ENCODE measurements at regions not wholly inside any gene's neighbourhood (a gene's known extent, or its start where the extent isn't known, plus 50 kb on each side); places are given as distances from the start of the nearest gene placed in this dataset.

- Histone ChIP-seq H3K4me2 (no peak overlapping the region), H3K9me3 (ENCODE audit: low read depth) (no peaks in the 10 kb centered on the region), H3K27me3 (no peaks in the 10 kb centered on the region), H3K27ac (no peak overlapping the region), H3K36me3 (replicated peaks; ENCODE audit: insufficient read depth, low read depth) (no peaks in the 10 kb centered on the region), H3K4me3 (no peak overlapping the region), H3K79me2 (no peaks in the 10 kb centered on the region), H3K9me2 (replicated peaks; ENCODE audit: insufficient read depth) (no peaks in the 10 kb centered on the region), H2AFZ (no peak overlapping the region), H3K4me1 (ENCODE audit: insufficient read depth) (peaks cover 10% of the 10 kb centered on the region), H4K20me1 (ENCODE audit: insufficient read depth, poor library complexity, severe bottlenecking) (no peaks in the 10 kb centered on the region)
- no peak for DNase-seq (ENCODE audit: low spot score)
- TF ChIP-seq EZH2 (IDR thresholded peaks at IDR 0.05; ENCODE audit: borderline replicate concordance), result no peak
- TF ChIP-seq EZH2phosphoT487 (IDR thresholded peaks at IDR 0.05; ENCODE audit: low read depth, severe bottlenecking, unreplicated experiment), result no peak
- no peak for TF ChIP-seq CTCF (IDR thresholded peaks at IDR 0.05; ENCODE audit: poor library complexity)
These were observed 188.8 kb upstream of the ACTBL2 start for GRCh38 chr5:57671371-57671770.

- Histone ChIP-seq H2AFZ (no peak overlapping the region), H3K27me3 (no peaks in the 10 kb centered on the region), H4K20me1 (ENCODE audit: insufficient read depth, poor library complexity, severe bottlenecking) (no peaks in the 10 kb centered on the region), H3K4me1 (ENCODE audit: insufficient read depth) (no peaks in the 10 kb centered on the region), H3K4me2 (no peak overlapping the region), H3K27ac (no peak overlapping the region), H3K4me3 (no peak overlapping the region), H3K9me2 (replicated peaks; ENCODE audit: insufficient read depth) (no peaks in the 10 kb centered on the region), H3K79me2 (no peaks in the 10 kb centered on the region), H3K36me3 (replicated peaks; ENCODE audit: insufficient read depth, low read depth) (no peaks in the 10 kb centered on the region), H3K9me3 (ENCODE audit: low read depth) (no peaks in the 10 kb centered on the region)
- DNase-seq (ENCODE audit: low spot score), result no peak
- TF ChIP-seq EZH2phosphoT487 (IDR thresholded peaks at IDR 0.05; ENCODE audit: low read depth, severe bottlenecking, unreplicated experiment), result no peak
- no peak for TF ChIP-seq EZH2 (IDR thresholded peaks at IDR 0.05; ENCODE audit: borderline replicate concordance)
- TF ChIP-seq CTCF (IDR thresholded peaks at IDR 0.05; ENCODE audit: poor library complexity), result no peak
These were observed 184.0 kb upstream of the ACTBL2 start for GRCh38 chr5:57666582-57666981.

- Histone ChIP-seq H3K4me2 (no peak overlapping the region), H4K20me1 (ENCODE audit: insufficient read depth, poor library complexity, severe bottlenecking) (no peaks in the 10 kb centered on the region), H3K4me1 (ENCODE audit: insufficient read depth) (no peaks in the 10 kb centered on the region), H3K9me2 (replicated peaks; ENCODE audit: insufficient read depth) (no peaks in the 10 kb centered on the region), H3K4me3 (no peak overlapping the region), H3K9me3 (ENCODE audit: low read depth) (no peaks in the 10 kb centered on the region), H3K79me2 (no peaks in the 10 kb centered on the region), H2AFZ (no peak overlapping the region), H3K27me3 (no peaks in the 10 kb centered on the region), H3K36me3 (replicated peaks; ENCODE audit: insufficient read depth, low read depth) (no peaks in the 10 kb centered on the region), H3K27ac (no peak overlapping the region)
- 98% methylated on average over 7 of the region's 7 CpGs for WGBS (ENCODE audit: low lambda C conversion rate, missing lambda C conversion rate)
- no peak for DNase-seq (ENCODE audit: low spot score)
- TF ChIP-seq CTCF (IDR thresholded peaks at IDR 0.05; ENCODE audit: poor library complexity), result no peak
- TF ChIP-seq EZH2phosphoT487 (IDR thresholded peaks at IDR 0.05; ENCODE audit: low read depth, severe bottlenecking, unreplicated experiment), result no peak
- TF ChIP-seq EZH2 (IDR thresholded peaks at IDR 0.05; ENCODE audit: borderline replicate concordance), result no peak
These were observed 182.7 kb upstream of the ACTBL2 start for GRCh38 chr5:57665146-57665936.

All from hepatocyte (in vitro differentiated cells).